Liver (tissue), 8 donors: ENCODE measurements at regions not wholly inside any gene's neighbourhood (a gene's known extent, or its start where the extent isn't known, plus 50 kb on each side); places are given as distances from the start of the nearest gene placed in this dataset.

Experiments
- DNase-seq: peaks from one replicate; pipeline ENCODE4 v3.0.0-alpha.2; 2017; ENCODE audit warnings: low spot score
- H3K27ac ChIP-seq, 2 donors: one replicate each; pipeline ENCODE4 v1.7.0; 2013; ENCODE audit warnings: inconsistent platforms in 2 of 2, low read length in 2 of 2, control low read depth in 1 of 2, low read depth in 1 of 2, mild to moderate bottlenecking in 1 of 2
- H3K27me3 ChIP-seq, 4 donors: one replicate each; pipeline versions ENCODE4 v1.6.1 to v1.7.0; 2013; ENCODE audit warnings: low read length in 3 of 4, inconsistent platforms in 1 of 4, mild to moderate bottlenecking in 1 of 4, moderate library complexity in 1 of 4; ENCODE audit not compliant: control insufficient read depth in 4 of 4, insufficient read depth in 4 of 4
- H3K36me3 ChIP-seq, 4 donors: one replicate each; pipeline versions ENCODE4 v1.6.1 to v1.7.0; 2013; ENCODE audit warnings: low read length in 3 of 4, mild to moderate bottlenecking in 3 of 4, low read depth in 1 of 4, moderate library complexity in 1 of 4; ENCODE audit not compliant: control insufficient read depth in 4 of 4, insufficient read depth in 3 of 4
- H3K4me1 ChIP-seq, 4 donors: one replicate each; pipeline versions ENCODE4 v1.6.1 to v1.7.0; 2013; ENCODE audit warnings: low read length in 3 of 4, mild to moderate bottlenecking in 3 of 4, moderate library complexity in 1 of 4; ENCODE audit not compliant: control insufficient read depth in 4 of 4, insufficient read depth in 4 of 4
- H3K4me3 ChIP-seq, 3 donors: one replicate each; pipeline versions ENCODE4 v1.6.1 to v1.7.0; 2013; ENCODE audit warnings: low read length in 3 of 3, control low read depth in 1 of 3, low read depth in 1 of 3, mild to moderate bottlenecking in 1 of 3
- H3K9ac ChIP-seq, 2 donors: one replicate each; pipeline ENCODE4 v1.7.0; 2013; ENCODE audit warnings: low read length in 2 of 2, mild to moderate bottlenecking in 2 of 2, moderate library complexity in 2 of 2, control low read depth in 1 of 2, low read depth in 1 of 2
- H3K9me3 ChIP-seq, 4 donors: one replicate each; pipeline versions ENCODE4 v1.6.1 to v1.7.0; 2013; ENCODE audit warnings: low read length in 3 of 4; ENCODE audit not compliant: control insufficient read depth in 4 of 4
- ATF3 ChIP-seq: IDR thresholded peaks from 2 replicates; pipeline ENCODE4 v1.6.1; 2016; ENCODE audit warnings: antibody characterized with exemption
- CTCF ChIP-seq: fragments of 150-350 bp; IDR thresholded peaks from 2 replicates; pipeline ENCODE4 v1.5.1; 2017; ENCODE audit warnings: improper control_type of control experiment, low read depth, low read length; ENCODE audit not compliant: missing input control
- EGR1 ChIP-seq, 2 donors: IDR thresholded peaks; 2 replicates each; pipeline ENCODE4 v1.6.1; 2016 to 2018; ENCODE audit warnings: antibody characterized with exemption in 2 of 2, low read depth in 2 of 2
- FOXA1 ChIP-seq: IDR thresholded peaks from 2 replicates; pipeline ENCODE4 v1.6.1; 2016; ENCODE audit warnings: antibody characterized with exemption
- FOXA2 ChIP-seq: IDR thresholded peaks from 2 replicates; pipeline ENCODE4 v1.6.1; 2016; ENCODE audit warnings: antibody characterized with exemption
- HNF4A ChIP-seq, 2 donors: conservative IDR thresholded peaks; 2 replicates each; pipeline ENCODE4 v1.6.1; 2016; ENCODE audit warnings: antibody characterized with exemption in 2 of 2, mild to moderate bottlenecking in 2 of 2
- HNF4G ChIP-seq: IDR thresholded peaks from 2 replicates; pipeline ENCODE4 v1.6.1; 2016; ENCODE audit warnings: antibody characterized with exemption
- JUND ChIP-seq, 2 donors: IDR thresholded peaks; 2 replicates each; pipeline ENCODE4 v1.6.1; 2016; ENCODE audit warnings: antibody characterized with exemption in 2 of 2
- MAX ChIP-seq: IDR thresholded peaks from 2 replicates; pipeline ENCODE4 v1.6.1; 2016; ENCODE audit warnings: antibody characterized with exemption
- RAD21 ChIP-seq, 2 donors: IDR thresholded peaks; 2 replicates each; pipeline ENCODE4 v1.6.1; 2016; ENCODE audit warnings: antibody characterized with exemption in 2 of 2, mild to moderate bottlenecking in 2 of 2
- REST ChIP-seq: IDR thresholded peaks from 2 replicates; pipeline ENCODE4 v1.6.1; 2016; ENCODE audit warnings: antibody characterized with exemption, mild to moderate bottlenecking
- RXRA ChIP-seq, 2 donors: IDR thresholded peaks; 2 replicates each; pipeline ENCODE4 v1.6.1; 2017 to 2018; ENCODE audit warnings: antibody characterized with exemption in 2 of 2, mild to moderate bottlenecking in 1 of 2
- SP1 ChIP-seq: IDR thresholded peaks from 2 replicates; pipeline ENCODE4 v1.6.1; 2018; ENCODE audit warnings: antibody characterized with exemption, mild to moderate bottlenecking
- TAF1 ChIP-seq: conservative IDR thresholded peaks from 2 replicates; pipeline ENCODE4 v1.6.1; 2016; ENCODE audit warnings: antibody characterized with exemption, mild to moderate bottlenecking
- YY1 ChIP-seq: IDR thresholded peaks from 2 replicates; pipeline ENCODE4 v1.6.1; 2016; ENCODE audit warnings: antibody characterized with exemption, mild to moderate bottlenecking
- WGBS: extraction: QIAGEN DNeasy Blood & Tissue Kit; methylation state at CpG from one replicate; pipeline ENCODE4 v1.1.7; 2013; 5-methylcytosine and 5-hydroxymethylcytosine counted together
- donor health status: healthy.
- donor health status: healthy.
- donor health status: healthy.
- donor health status: healthy.
- donor health status: healthy.

- no peaks in the 10 kb centered on the region for H3K9me3 ChIP-seq
- H3K9ac ChIP-seq = no peak overlapping the region
- H3K36me3 ChIP-seq = no peaks in the 10 kb centered on the region
- TF ChIP-seq FOXA2 = no peak
- no peak for TF ChIP-seq FOXA1
- TF ChIP-seq HNF4A (conservative IDR thresholded peaks at IDR 0.05) = no peak
- TF ChIP-seq TAF1 = no peak
- TF ChIP-seq REST = no peak
- TF ChIP-seq ATF3 = no peak
- H3K27ac ChIP-seq = no peak overlapping the region
- no peaks in the 10 kb centered on the region for H3K27me3 ChIP-seq
- H3K4me3 ChIP-seq = no peak overlapping the region
- no peaks in the 10 kb centered on the region for H3K4me1 ChIP-seq
- no peak for DNase-seq
- WGBS = 60% methylated on average over 2 of the region's 2 CpGs
Measured at GRCh38 chr6:86537292-86537861, 400.0 kb upstream of the HTR1E start.

- Histone ChIP-seq H3K9ac (no peak overlapping the region), H3K4me1 (no peaks in the 10 kb centered on the region), H3K9me3 (no peaks in the 10 kb centered on the region), H3K4me3 (no peak overlapping the region), H3K27ac (no peak overlapping the region), H3K27me3 (no peaks in the 10 kb centered on the region), H3K36me3 (no peaks in the 10 kb centered on the region)
- no peak for DNase-seq
- TF ChIP-seq FOXA2 (no peak), JUND (IDR thresholded peaks at IDR 0.05) (no peak), RAD21 (IDR thresholded peaks at IDR 0.05) (no peak), TAF1 (no peak), HNF4G (no peak), HNF4A (conservative IDR thresholded peaks at IDR 0.05) (no peak)
Measured at GRCh38 chr6:86536121-86536520, 401.2 kb upstream of the HTR1E start.

GRCh38 chr6:86535100-86535499, 402.2 kb upstream of the HTR1E start:
- no peaks in the 10 kb centered on the region for H3K4me1 ChIP-seq
- DNase-seq = no peak
- H3K27ac ChIP-seq = no peak overlapping the region
- TF ChIP-seq TAF1 (no peak), FOXA1 (no peak), EGR1 (IDR thresholded peaks at IDR 0.05; ENCODE audit: low read depth in 2 of 2) (no peak), REST (no peak), CTCF (no peak), MAX (no peak), RAD21 (IDR thresholded peaks at IDR 0.05) (no peak), YY1 (no peak), HNF4G (no peak), SP1 (no peak), RXRA (IDR thresholded peaks at IDR 0.05) (no peak), ATF3 (no peak)
- H3K36me3 ChIP-seq = no peaks in the 10 kb centered on the region
- no peak overlapping the region for H3K4me3 ChIP-seq
- 19% methylated on average over 1 of the region's 1 CpG for WGBS
- no peak overlapping the region for H3K9ac ChIP-seq
- no peaks in the 10 kb centered on the region for H3K27me3 ChIP-seq
- H3K9me3 ChIP-seq = no peaks in the 10 kb centered on the region
